COLO829 (cell line): ENCODE measurements at regions not wholly inside any gene's neighbourhood (a gene's known extent, or its start where the extent isn't known, plus 50 kb on each side); places are given as distances from the start of the nearest gene placed in this dataset.

Experiments
- DNase-seq: peaks from one replicate; pipeline ENCODE4 v3.0.0; 2012; ENCODE audit warnings: low spot score

- DNase-seq, result no peak
Observed at GRCh38 chr7:10696064-10696463, 277.6 kb upstream of the PHF14 start.

- no peak for DNase-seq
Observed at GRCh38 chr7:10703059-10703458, 270.6 kb upstream of the PHF14 start.

- DNase-seq, result no peak
Observed at GRCh38 chr7:10703981-10704380, 269.7 kb upstream of the PHF14 start.

GRCh38 chr7:10704653-10705052 lies 269.0 kb upstream of the PHF14 start:
- DNase-seq, result no peak

- no peak for DNase-seq
Observed at GRCh38 chr7:10706875-10707493, 266.7 kb upstream of the PHF14 start.

GRCh38 chr7:10707519-10707918 lies 266.2 kb upstream of the PHF14 start:
- no peak for DNase-seq

- no peak for DNase-seq
Observed at GRCh38 chr7:10708447-10708846, 265.2 kb upstream of the PHF14 start.

GRCh38 chr7:10718768-10719167 lies 254.9 kb upstream of the PHF14 start:
- no peak for DNase-seq

GRCh38 chr7:10720042-10720441 lies 253.6 kb upstream of the PHF14 start:
- no peak for DNase-seq

GRCh38 chr7:10721289-10721688 lies 252.4 kb upstream of the PHF14 start:
- DNase-seq, result no peak

- no peak for DNase-seq
Observed at GRCh38 chr7:10723832-10724231, 249.8 kb upstream of the PHF14 start.

GRCh38 chr7:10724449-10724848 lies 249.2 kb upstream of the PHF14 start:
- DNase-seq, result no peak

- no peak for DNase-seq
Observed at GRCh38 chr7:10727636-10728035, 246.0 kb upstream of the PHF14 start.

GRCh38 chr7:10731253-10731773 lies 242.4 kb upstream of the PHF14 start:
- DNase-seq, result no peak

- no peak for DNase-seq
Observed at GRCh38 chr7:10733747-10734146, 239.9 kb upstream of the PHF14 start.

- no peak for DNase-seq
Observed at GRCh38 chr7:10734595-10734994, 239.1 kb upstream of the PHF14 start.

GRCh38 chr7:10739401-10739800 lies 234.3 kb upstream of the PHF14 start:
- DNase-seq, result no peak

- DNase-seq, result no peak
Observed at GRCh38 chr7:10740805-10741204, 232.9 kb upstream of the PHF14 start.

GRCh38 chr7:10756981-10757380 lies 216.7 kb upstream of the PHF14 start:
- peak; percentile 25 for DNase-seq

GRCh38 chr7:10759120-10759519 lies 214.6 kb upstream of the PHF14 start:
- no peak for DNase-seq

- no peak for DNase-seq
Observed at GRCh38 chr7:10767771-10768170, 205.9 kb upstream of the PHF14 start.

- no peak for DNase-seq
Observed at GRCh38 chr7:10770176-10770575, 203.5 kb upstream of the PHF14 start.

GRCh38 chr7:10773430-10773829 lies 200.2 kb upstream of the PHF14 start:
- no peak for DNase-seq
